ENCODE measurements at regions not wholly inside any gene's neighbourhood (a gene's known extent, or its start where the extent isn't known, plus 50 kb on each side); places are given as distances from the start of the nearest gene placed in this dataset.

DNA sequence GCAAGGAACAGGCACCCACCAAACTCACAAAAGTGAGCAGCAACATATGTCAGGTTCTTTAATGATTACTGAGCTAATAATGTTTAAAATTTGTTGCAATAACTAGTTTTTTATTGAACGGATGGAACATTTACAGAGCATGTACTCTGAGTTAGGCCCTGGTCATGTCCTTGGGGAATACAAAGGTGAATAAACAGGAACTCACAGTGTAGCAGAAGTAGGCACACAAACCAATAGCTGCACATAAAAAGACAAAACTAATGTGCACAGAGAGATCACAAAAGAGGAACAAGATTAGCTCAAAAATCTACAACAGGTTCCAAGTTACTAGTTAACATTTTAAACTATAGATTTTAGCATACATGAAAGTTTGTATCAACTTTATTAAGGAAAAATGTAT is 505.3 kb upstream of the PPP2R3A start:
- FAIRE-seq: no peak
- DNase-seq (ENCODE audit: low spot score): no peak

DNA sequence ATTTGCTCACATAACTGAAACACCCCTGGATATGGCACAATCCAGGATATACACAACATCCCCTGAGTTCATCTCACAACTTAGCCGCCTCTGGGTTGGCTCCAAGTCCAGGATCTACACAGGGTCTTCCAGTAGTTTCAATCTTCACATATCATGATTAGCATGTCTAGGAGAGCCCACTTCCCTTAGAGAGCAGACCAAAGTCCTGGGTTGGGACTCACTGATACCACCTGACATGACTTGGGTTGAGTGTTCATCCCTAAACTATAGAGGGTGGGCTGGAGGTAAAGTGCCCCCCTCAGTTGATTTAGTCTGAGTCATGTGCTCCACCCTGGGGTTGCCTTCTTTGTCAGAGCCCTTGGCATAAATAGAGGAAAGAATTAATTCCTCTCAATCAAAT is 493.6 kb upstream of the PPP2R3A start:
- no peak for DNase-seq (ENCODE audit: low spot score)

DNA sequence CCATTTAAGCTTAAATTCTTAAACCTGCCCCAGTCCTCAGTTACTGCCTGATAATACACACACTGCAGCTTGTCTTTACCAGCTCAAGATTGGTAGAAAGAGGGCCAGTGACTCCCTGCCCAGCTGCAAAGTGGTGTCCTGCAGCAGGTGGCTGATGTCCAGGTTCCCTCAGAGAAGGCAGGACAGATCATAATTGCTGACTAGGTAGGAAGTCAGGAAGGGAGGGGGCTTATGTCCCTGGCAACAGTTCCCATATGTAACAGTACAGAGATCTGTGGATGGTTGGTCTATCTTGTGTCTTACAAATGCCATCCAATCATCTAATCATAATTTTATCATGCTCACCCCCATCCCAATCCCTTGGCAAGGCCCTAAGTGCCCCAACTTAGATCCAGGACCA is 492.1 kb upstream of the PPP2R3A start:
- DNase-seq (ENCODE audit: low spot score): no peak
- FAIRE-seq: no peak

More for the DNA sequence above, 493.6 kb upstream of the PPP2R3A start:
- no peak for FAIRE-seq

DNA sequence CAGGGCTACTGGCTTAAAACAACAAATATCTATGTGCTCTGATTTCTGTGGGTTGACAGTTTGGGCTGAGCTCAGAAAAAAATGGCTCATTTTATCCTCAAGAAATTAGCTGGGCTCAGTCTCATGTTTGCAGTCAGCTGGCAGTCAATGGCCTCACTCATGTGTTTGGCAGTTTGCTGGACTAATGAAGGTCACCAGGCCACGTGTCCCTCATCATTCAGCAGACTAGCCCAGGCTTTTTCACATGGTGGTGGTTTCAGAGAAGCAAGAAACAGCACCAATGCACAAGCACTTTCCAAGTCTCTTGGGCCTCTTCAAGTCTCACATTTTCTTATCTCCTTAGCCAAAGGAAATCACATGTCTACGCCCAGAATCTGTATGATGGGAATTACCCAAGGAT is 478.3 kb upstream of the PPP2R3A start:
- FAIRE-seq: no peak

DNA sequence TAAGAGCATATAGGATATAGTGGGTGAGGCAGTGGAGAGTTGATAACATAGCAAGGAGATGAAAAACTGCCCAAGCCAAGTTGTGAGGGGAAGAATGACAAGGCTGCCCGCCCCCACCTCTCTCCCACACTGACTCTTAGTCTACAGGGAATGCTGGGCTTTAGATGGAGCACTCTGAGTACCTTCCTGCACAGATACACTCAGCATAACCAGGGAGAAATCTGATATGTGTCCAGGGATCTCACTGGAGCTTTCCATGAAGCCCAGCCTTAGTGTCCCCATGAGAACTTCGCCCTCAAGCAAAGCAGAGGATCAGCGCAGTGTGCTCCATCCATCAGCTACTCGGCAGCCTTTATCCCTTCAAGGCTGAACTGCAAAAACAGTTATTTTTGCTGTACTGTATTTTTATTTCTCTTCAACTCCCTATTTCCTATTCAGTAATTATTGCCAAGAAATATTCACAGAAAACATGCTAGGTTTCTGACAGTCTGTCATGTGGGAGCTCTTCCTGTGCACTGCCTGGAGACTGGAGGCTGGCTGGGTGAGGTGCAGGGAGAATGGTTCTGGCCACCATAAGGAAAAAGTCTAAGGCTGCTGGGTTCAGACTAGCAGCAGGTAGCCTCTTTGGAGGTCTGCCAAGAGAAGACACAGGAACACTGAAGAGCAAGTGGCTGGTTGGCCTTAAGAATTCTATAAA is 475.2 kb upstream of the PPP2R3A start:
- FAIRE-seq (no peak), DNase-seq (ENCODE audit: low spot score) (no peak)

More for the DNA sequence above, 478.3 kb upstream of the PPP2R3A start:
- DNase-seq (ENCODE audit: low spot score): no peak

DNA sequence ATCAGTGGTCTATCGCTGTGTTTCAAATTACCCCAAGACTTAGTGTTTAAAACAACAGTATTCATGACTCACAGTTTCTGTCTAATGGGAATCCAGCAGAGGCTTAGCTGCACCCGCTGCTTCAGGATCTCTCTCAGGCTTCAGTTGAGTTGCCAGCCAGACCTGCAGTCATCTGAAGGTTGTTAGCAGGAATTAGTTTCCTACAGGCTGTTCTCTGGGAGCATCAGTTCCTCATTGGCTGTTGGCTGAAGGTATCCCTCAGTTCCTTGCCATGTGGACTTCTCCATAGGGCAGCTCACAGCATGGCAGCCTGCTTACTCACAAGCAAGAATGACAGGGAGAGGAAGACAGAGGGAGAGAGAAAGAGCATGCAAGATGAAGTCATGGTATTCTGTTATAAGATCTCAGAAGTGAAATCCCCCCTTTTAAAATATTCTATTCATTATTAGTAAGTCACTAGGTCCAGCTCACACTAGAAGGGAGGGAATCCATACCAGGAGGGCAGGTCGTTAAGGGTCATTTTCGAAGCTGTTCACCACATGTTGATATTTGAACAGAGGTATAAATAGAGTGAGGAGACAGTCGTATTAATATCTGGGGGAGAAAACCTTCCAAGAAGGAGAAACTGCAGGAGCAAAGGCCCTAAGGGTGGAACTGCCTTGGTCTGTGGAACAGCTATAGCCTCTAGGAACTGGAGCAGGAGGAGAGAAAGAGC is 473.9 kb upstream of the PPP2R3A start:
- DNase-seq (ENCODE audit: low spot score): no peak

DNA sequence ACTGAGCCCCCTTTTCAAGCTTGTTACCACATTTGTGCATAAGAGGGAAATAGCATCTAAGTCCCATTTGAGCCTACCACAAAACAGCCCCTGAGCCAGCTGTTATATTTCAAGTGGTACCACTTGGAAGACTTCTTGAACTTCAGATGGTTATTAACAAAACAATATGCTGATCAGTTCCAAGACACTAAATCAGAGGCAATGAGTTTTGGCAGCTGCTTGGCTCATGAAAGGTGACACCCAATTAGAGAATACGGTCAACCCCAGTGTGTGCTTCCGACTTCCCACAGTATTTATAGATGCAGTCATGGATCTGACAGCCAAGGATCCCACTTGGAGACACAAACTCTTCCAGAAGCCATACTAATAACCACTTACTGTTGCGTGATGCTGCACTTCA is 469.6 kb upstream of the PPP2R3A start:
- no peak for FAIRE-seq
- no peak for DNase-seq (ENCODE audit: low spot score)

More for the DNA sequence above, 473.9 kb upstream of the PPP2R3A start:
- no peak for FAIRE-seq

DNA sequence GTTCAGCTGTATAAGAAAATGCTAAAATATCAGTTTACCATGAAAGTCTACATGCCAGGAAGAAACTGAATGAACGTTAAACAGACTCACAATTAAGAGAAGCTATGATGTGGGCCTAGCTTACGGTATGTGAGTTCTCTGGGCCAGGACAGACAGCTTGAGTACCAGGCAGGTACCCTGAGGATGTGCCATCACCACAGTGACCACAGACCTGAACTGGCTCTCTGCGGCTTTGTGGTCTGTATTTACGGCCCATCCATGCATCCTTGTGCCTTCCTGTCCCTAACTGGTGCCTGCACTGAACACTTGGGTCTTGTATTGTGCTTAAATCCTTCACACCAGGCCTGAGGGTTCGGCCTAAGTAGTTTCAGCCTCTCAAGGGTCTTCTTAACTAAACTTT is 467.5 kb upstream of the PPP2R3A start:
- DNase-seq (ENCODE audit: low spot score): no peak
- no peak for FAIRE-seq

DNA sequence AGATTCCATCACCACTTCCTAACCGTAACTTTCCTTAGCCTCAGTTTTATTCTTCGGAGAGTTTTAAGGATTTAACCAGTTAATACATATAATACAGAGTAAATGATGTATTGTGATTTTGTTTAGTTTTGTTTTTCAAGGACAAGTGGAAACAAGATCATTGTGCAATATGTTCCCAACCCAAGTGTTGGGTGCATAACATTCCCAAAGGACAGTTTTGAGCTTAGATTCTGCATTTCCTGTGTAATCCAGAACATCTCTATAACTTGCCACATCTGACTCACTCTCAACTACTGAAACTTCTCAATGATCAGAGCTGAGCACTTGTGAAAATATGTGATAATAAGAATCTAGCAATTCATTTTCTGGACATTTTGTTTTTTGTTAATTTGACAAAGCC is 466.1 kb upstream of the PPP2R3A start:
- DNase-seq (ENCODE audit: low spot score) (no peak), FAIRE-seq (no peak)

DNA sequence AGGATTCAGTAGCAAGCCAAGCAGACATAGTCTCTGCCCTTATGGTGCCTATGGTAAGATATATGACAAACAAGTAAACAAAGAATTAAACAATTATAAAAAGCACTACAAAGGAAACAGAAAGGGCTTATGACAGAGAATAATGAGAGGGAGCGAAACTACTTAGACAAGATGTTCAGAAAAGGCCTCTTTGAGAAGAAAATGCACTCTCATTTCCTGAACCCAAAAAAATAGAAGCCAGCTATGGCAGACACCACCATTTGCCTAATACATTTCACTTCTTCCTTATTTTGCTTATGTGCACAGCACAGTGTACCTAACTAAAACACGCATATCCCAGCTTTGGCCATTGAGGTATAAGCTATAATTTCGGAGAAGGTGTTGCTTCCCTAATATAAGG is 465.5 kb upstream of the PPP2R3A start:
- DNase-seq (ENCODE audit: low spot score) (no peak), FAIRE-seq (no peak)

DNA sequence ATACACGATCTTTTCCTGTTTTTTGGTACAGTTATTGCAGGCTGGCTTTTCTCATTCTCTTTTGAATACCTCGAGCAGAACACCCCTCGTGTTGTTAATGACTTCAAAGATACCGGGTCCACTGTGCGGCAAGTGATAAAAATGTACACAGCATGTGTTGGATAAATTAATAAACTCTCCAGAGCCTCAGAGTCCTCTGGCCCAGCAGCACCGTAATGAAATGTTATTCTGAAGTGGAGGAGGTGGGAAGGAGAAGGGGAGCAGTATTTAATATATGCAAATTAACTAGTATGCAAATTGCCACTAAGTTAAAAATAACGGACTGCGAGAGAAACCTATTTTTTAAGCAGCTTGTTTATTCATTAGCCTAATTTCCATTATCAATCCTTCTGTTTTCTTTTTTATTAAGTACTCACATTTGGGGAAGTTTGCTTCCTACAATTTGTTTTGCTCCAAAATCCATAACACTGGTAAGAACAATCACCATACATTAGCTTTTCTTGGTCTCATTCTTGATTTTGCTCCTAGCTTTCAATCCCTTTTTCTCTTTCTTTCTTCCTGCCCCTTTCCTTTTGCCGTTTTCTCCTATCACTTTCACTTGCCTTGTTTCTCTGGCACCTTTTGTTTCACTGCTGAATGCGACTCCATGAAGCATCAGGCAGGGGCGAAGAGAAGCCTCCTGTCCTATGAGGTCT is 462.3 kb upstream of the PPP2R3A start:
- FAIRE-seq (no peak), DNase-seq (ENCODE audit: low spot score) (no peak)

DNA sequence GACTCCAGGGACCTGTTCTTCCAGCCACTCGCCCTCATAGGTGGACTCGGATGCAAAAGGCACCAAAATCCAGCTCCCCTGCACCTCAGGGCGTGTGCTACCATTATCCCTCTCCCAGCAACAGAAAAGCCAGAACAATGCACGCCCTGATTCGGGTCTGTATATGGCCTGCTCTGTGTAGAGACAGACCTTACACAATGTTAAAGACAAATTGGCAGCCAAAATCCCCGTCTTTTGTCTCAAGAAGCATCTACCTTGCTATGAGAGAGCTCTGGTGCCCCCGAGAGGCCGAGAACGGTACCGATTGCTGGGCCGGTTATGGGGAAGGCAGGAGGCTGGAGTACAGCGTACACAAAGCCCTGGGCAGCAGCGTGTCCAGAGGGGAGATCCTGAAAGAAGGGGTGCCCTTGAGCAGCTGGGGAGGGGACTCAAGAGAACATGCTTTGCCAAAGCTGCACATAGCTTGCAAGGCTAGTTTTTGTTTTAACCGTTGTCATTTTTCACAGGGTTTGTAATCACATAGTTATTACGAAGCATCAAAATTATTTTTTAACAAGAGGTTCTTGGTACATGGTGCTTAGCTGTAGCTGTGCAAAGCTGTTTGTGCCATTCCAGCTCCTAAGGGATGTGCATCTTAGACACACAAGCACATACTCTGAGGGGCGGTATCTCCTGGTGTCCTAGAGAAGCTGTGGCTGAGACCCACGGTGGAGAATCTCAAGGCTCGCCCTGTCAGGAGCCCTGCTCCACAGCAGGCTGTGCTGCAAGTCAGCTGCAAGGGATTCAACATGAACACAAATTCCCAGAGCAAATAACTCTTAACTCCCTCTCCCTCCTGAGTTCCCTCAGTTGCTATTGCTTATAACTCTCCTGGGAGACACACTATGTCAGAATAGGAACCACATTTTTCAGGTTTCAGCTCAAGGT is 461.5 kb upstream of the PPP2R3A start:
- peak; percentile 44 for FAIRE-seq

DNA sequence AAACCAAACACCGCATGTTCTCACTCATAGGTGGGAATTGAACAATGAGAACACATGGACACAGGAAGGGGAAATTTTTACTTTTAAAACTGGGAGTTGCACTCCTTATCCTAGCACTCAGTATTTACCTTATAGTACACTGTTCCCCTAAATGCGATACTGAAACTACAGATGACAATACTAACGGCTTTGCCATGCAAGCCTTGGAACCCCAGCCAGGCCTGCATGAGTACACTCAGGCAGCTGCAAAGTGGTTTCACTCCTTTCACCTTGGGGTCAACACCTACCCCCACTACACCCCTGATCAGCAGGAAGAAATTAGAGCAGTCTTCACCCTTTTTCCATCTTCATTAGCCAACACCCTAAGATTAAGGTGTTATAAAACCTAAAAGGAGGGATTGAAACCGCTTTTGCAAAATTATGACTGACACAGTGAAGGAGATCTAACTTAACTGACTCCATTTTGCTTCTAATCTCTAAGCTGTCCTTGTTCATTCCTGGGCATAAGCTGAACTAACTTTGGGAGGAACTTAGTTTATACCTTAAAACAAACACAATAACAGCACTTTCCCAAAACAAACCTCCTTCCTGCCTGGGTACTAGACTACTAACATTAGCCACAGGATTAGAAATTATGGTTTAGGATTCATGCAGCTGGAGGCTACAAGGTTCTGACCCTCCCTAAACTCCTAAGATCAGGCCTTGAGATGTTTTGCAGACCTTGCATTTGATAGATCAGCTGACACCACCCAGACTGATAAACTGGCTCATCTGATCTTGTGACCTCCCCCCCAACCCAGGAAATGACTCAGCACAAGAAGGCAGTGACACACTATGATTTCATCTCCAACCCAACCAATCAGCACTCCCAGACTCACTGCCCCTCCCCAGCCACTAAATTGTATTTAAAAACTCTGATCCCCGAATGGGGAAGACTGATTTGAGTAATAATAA is 452.1 kb upstream of the PPP2R3A start:
- DNase-seq (ENCODE audit: low spot score) (peak; percentile 36), FAIRE-seq (no peak)

More for the DNA sequence above, 461.5 kb upstream of the PPP2R3A start:
- DNase-seq (ENCODE audit: low spot score): peak; percentile 65

DNA sequence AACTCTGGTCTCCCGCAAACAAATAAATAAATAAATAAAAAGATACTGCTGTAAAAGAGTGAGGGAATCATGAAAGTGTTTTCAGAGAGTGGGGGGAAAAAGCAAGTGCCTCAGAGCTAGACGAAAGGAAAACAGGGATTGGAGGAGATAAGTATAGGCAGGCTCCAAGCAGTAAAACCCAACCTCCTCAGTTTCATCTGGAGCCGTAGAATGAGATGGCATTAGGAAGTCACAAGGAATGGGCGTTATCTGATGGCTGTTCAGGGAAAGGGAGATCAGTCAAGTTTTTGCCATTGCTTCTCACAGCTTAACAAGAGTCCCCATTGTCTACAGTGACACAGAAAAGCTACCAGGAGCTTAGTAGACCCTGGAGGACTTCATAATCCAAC is 451.5 kb upstream of the PPP2R3A start:
- FAIRE-seq (no peak), DNase-seq (ENCODE audit: low spot score) (no peak)

DNA sequence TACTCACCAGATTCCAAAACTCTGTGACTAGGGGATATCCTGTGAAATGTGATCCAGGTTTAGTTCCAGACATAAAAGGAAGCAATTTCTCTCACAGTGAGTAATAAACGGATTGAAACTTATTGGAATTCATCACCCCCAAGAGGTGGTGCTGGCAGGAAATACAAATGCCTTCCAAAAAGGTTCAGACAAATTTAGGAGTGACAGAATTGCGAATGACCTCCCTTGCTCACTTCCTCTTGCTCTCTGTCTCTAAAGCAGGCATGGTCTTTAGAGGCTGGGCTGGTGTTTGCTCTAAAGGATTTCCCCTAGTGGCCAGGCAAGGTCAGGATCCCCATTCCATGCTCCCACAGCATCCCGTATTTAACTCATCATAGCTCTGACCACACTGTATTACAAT is 449.4 kb upstream of the PPP2R3A start:
- FAIRE-seq (no peak), DNase-seq (ENCODE audit: low spot score) (peak; percentile 49)

DNA sequence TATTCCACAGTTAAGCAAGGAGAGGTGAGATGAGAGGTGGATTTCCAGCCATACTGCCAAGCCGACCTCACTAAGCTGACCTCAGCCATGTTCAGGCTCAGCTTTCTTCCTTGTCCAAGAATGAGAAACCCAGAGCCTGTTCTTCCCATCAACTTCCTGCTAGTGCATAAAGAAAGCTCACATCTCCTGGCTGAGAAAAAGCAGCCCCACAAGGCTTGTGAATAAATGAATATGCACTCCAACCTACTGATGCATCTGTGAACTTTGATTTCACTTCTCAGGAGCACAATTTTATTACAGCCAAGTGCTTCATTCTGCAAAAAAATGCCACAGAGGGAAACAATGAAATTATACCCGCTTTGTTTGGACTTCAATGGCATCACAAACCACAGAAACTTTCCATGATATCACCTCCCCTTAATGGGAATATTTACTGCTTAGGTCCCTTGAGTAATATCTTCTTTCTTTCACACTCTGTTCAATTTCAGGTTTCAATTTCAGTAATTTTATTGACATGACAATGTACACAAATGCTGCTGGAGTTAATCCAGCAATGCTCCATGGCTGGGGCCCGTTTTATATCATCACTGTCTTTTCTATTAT is 437.0 kb upstream of the PPP2R3A start:
- DNase-seq (ENCODE audit: low spot score) (no peak), FAIRE-seq (no peak)

DNA sequence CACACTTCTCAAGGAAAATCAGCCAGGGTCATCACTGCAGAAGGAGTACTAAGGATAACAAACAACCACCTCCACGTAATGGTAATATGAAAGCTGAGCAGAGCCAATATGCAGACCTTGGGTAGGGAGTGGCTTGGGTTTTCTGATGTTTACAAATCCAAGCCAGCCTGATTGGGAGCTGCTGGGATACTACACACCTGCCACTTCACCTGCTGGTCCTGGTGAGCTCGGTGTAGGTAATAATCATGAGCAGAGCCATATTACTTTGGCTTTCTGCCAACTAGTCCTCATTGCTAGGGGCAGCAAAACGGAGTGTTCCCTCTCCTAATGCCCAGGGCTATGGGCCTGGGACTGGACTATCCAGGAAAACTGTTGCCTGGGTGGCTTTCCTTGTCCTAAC is 433.5 kb upstream of the PPP2R3A start:
- DNase-seq (ENCODE audit: low spot score): no peak
- no peak for FAIRE-seq

DNA sequence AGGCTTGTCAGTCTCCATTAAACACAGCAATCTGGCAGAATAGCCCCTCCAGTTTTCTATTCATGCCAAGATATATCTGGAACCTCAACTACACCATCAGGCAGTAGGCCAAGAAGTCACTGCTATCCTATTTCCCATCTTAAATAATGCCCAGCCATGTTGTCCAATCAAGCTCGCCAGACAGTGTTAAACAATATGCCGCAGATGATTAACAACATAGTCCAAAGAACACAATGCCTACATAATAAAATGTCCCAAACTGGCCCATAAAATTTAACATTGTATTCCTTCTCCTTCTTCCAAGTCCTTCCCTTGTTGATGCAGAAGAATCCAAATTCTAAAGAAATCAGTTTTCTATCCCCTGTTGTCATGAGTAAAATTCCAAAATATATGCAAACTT is 427.4 kb upstream of the PPP2R3A start:
- no peak for DNase-seq (ENCODE audit: low spot score)
- no peak for FAIRE-seq

DNA sequence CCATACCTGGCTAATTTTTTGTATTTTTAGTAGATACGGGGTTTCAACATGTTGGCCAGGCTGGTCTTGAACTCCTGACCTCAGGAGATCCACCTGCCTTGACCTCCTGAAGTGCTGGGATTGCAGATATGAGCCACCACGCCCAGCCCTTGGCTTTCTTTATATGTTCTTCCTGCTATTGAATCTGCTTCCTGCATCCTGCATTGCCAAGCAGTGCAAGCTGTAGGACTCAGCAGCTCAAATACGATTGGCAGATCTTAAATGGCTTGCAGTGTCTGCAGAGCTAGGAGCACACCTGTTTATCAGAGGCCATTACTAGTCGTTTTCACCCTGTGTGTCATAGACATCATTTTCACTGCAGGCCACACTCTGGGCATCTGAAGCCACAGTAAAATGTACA is 426.2 kb upstream of the PPP2R3A start:
- no peak for FAIRE-seq
- DNase-seq (ENCODE audit: low spot score): no peak

DNA sequence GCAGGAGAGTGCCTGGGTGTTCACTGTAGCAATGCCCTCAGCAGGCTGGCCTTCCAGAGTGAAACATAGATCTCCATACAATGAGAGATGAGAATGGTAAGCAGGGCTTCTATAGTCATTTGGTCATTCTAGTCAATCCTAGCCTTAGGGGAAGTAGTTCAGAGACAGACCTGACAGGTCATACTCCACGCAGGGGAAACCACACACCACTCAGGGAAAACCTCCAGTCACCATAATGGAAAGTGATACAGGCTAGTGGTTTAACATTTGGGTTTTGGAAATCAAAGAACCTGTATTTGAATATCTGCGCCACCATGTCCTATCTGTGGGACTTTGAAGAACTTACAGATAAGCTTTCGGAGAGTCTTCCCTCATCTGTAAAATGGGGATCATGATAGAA is 425.7 kb upstream of the PPP2R3A start:
- FAIRE-seq: no peak
- no peak for DNase-seq (ENCODE audit: low spot score)
